ENCODE measurements at regions not wholly inside any gene's neighbourhood (a gene's known extent, or its start where the extent isn't known, plus 50 kb on each side); places are given as distances from the start of the nearest gene placed in this dataset.

DNA sequence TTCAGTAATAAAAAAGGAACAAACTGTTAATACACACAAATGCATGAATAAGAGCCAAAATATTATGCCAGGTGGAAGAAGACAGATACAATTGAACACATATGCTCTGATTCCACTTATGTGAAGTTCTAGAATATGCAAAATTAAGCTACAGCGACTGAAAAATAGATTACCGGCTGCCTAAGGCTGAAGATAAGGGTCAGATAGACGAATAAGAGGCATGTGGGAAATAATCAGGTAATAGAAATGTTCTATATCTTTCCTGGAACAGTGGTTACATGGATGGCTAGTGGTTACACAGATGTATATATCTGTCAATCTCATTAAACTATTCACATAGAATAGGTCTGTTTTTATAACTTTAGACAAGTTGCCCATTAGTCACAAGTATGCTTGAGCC lies 51.9 kb upstream of the REG3G start:
- ATAC-seq (no peak), DNase-seq (no peak)
- CTCF ChIA-PET, result no interaction called here
- Mint-ChIP-seq H3K27me3 (ENCODE audit: low read depth) (no peaks in the 10 kb centered on the region), H3K36me3 (ENCODE audit: low read depth) (no peaks in the 10 kb centered on the region), H3K4me1 (ENCODE audit: low read depth) (peaks cover 6% of the 10 kb centered on the region), H3K27ac (no peak overlapping the region), H3K9me3 (ENCODE audit: insufficient read depth) (no peaks in the 10 kb centered on the region), H3K4me3 (no peak overlapping the region)
- POLR2A ChIA-PET, result no interaction called here

Data from activated CD8-positive, alpha-beta T cell treated with anti-CD3 and anti-CD28 coated beads, Interleukin-2, amount 10 ng/mL, durations not matched to agents 7 days and 5 days (primary cell).